IPS-15b (cell line): ENCODE measurements at regions not wholly inside any gene's neighbourhood (a gene's known extent, or its start where the extent isn't known, plus 50 kb on each side); places are given as distances from the start of the nearest gene placed in this dataset.

Source experiments
- H3K27me3 ChIP-seq: one replicate; pipeline ENCODE4 v1.6.1; 2013; ENCODE audit warnings: low read length; ENCODE audit not compliant: control insufficient read depth, insufficient read depth
- H3K36me3 ChIP-seq: one replicate; pipeline ENCODE4 v1.6.1; 2013; ENCODE audit warnings: low read length; ENCODE audit not compliant: control insufficient read depth, insufficient read depth
- H3K4me1 ChIP-seq: one replicate; pipeline ENCODE4 v1.6.1; 2013; ENCODE audit warnings: mild to moderate bottlenecking, low read length; ENCODE audit not compliant: control insufficient read depth, insufficient read depth
- H3K4me3 ChIP-seq: one replicate; pipeline ENCODE4 v1.5.1; 2013; ENCODE audit warnings: low read depth, low read length
- H3K9ac ChIP-seq: one replicate; pipeline ENCODE4 v1.6.1; 2013; ENCODE audit warnings: low read depth, mild to moderate bottlenecking, low read length
- H3K9me3 ChIP-seq: one replicate; pipeline ENCODE4 v1.6.1; 2013; ENCODE audit warnings: mild to moderate bottlenecking, low read length; ENCODE audit not compliant: control insufficient read depth, insufficient read depth

DNA sequence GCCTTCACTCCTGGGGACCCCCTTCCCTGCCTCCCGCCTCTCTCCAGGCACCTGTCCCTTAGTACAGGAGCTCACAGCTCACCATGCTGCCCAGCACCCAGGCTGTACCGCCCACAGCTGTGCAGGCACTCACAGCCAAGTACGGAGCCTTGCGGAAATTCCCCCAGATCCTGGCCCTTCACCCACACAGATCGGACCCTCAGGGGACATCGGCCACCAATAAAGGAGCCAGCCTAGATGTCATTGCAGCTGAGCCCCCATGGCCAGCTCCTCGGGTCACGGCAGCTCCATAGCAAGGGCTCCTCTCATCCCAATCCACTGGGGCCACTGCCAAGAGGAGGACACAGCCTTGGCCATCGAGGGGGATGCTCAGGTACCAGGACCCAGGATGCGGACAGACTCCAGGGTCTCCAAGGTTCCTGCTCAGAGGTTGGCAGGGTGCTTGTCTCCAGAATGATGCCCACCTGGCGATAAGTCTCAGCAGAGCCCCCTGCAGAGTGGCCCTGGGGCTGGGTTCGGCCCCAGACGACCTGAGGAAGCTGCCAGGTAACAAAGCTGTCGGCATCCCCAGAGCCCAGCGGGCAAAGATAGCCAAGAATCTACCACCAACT lies 82.3 kb downstream of the YTHDF1 start:
- Histone ChIP-seq H3K9me3 (no peaks in the 10 kb centered on the region), H3K9ac (no peak overlapping the region), H3K36me3 (no peaks in the 10 kb centered on the region)

DNA sequence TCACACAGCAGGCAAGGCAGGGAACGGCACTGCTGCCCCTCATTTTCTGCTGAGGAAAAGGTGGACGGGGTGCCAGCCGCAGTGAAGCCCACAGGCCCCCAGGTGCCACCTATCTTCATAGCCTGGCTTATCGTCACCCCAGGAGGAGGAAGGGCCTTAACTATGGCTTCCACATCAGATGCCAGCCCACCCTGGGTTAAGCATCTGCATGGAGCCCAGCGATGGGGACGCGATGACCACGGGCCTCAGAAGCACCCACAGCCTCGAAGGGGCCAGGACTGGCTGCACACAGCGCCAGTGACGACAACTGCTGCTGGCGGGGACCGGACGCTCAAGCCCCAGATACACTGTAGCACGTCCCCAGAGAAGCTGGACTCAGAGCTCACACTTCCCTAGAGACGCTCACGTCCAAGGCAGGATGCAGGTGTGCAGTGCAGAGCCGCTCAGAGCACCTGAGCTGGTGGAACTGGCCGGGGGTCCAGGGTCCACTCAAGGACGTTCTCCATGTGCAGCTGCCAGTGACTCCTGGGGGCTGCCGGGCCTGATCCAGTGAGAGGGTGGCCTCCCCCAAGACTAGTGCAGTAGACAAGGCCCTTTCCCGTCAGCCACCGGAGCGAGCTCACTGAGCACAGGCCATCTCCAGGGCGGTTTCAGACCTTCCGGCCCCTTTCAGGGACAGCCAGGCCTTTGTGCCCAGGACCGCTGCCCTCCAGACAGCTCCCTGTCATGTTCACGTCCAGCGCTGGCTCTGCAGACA lies 83.0 kb downstream of the YTHDF1 start:
- Histone ChIP-seq H3K4me3 (no peak overlapping the region), H3K4me1 (no peaks in the 10 kb centered on the region), H3K9me3 (no peaks in the 10 kb centered on the region), H3K9ac (no peak overlapping the region), H3K27me3 (peaks cover 3% of the 10 kb centered on the region), H3K36me3 (no peaks in the 10 kb centered on the region)

More for the DNA sequence above, 82.3 kb downstream of the YTHDF1 start:
- no peak overlapping the region for H3K4me3 ChIP-seq
- H3K27me3 ChIP-seq, result peaks cover 7% of the 10 kb centered on the region
- no peaks in the 10 kb centered on the region for H3K4me1 ChIP-seq

DNA sequence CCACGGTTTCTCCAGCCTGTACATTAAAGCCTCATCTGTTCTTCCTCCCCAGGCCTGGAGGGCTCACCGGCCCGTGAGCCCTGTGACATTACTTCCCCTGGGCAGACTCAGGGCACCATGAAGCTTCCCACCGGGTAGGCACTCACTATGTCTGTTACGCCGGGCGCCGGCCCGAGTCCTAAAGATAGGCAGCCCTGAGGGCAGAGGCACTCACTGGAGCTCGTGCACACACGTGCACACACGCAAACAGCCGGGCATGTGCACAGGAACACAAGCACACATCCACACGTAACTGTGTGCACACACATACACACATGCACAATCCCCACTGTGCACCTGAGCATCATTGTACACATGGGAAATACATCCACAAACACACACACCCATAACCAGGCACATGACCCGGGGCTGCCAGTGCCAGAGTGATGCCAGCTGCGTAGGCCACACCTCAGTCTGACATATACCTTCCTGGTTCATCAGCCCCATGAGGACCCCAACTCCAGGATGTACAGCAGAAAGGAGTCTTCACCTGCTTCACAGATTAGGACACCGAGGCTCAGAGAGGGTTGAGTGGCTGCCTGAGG lies 83.7 kb downstream of the YTHDF1 start:
- Histone ChIP-seq H3K9ac (no peak overlapping the region), H3K4me1 (no peaks in the 10 kb centered on the region), H3K36me3 (no peaks in the 10 kb centered on the region), H3K27me3 (peaks cover 3% of the 10 kb centered on the region), H3K9me3 (no peaks in the 10 kb centered on the region), H3K4me3 (no peak overlapping the region)

DNA sequence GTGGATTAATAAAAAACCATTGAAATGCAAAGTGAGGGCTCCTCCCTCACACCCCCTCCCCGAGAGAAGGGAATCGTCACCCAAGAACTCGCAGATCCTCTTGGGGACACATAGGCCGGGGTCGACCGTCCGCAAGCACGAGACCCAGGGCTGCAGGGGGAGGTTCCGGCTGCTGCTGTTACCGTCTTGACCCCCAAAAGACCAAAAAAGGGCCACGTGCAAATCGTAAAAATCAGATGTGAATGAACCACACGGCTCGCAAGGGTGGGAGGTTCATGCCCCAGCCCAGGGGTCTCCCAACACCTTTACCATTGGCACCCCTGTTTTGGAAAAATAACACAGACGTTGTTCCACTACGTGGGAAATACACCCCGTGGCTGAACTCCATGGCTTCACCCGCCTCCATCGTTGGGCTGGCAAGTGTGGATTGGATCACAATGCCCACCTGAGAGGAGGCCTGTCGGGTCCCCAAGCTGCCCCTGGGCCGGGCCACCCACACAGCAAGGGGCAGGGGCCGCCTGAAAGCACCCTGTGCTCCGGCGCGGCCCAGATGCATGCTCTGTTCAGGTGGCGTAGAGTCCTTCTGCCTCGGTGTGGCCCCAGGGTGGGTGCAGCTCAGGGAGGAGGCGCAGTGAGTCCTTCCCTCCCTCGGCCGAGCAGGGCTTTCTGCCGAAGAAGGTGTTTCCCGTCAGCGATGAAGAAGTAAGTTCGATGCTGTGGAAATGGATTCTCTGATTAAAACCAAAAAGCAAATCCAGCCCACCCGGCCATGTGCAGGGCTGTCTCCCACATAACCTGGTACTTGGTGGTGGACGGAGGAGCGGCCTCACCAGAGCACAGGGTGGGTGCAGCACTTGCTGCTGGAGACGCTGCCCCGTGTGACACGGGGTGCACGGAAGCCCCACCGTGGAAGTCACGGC lies 85.0 kb downstream of the YTHDF1 start:
- Histone ChIP-seq H3K4me3 (peak overlapping the region; percentile 28), H3K9ac (no peak overlapping the region), H3K4me1 (no peaks in the 10 kb centered on the region), H3K27me3 (peaks cover 3% of the 10 kb centered on the region), H3K36me3 (no peaks in the 10 kb centered on the region), H3K9me3 (no peaks in the 10 kb centered on the region)

DNA sequence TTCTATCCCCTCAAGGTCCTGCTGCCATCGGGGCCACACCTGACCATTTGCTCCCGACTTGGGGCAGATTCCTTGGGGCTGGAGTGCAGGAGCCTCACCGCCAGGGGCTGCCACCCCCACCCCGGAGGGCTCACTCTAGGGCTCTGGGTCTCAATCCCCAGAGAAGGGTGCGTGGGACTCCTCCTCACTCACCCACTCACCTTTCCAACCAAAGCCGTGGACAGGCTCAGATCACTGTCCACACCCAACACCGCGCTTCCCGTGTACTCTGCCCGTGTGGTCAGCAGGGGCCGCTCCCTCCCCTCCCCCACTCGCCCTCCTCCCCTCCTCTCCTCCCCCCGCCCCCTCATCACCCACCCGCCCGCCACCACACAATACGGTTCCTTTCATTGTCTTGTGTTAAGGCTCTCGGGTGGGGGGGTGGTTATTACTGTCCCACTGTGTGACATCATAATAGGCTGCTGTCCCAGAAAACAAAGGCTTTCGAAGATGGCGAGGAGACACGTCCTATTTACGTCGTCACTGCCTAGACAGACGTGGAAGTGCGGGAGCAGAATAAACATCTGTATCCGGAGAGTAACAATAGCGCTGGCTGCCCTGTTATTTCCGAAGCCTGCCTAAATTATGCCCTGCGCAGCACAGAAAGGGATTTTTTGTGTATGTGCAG lies 85.8 kb downstream of the YTHDF1 start:
- no peaks in the 10 kb centered on the region for H3K36me3 ChIP-seq
- no peaks in the 10 kb centered on the region for H3K9me3 ChIP-seq
- no peak overlapping the region for H3K9ac ChIP-seq
- peaks cover 3% of the 10 kb centered on the region for H3K27me3 ChIP-seq
- no peaks in the 10 kb centered on the region for H3K4me1 ChIP-seq
- H3K4me3 ChIP-seq, result peak overlapping the region; percentile 28

DNA sequence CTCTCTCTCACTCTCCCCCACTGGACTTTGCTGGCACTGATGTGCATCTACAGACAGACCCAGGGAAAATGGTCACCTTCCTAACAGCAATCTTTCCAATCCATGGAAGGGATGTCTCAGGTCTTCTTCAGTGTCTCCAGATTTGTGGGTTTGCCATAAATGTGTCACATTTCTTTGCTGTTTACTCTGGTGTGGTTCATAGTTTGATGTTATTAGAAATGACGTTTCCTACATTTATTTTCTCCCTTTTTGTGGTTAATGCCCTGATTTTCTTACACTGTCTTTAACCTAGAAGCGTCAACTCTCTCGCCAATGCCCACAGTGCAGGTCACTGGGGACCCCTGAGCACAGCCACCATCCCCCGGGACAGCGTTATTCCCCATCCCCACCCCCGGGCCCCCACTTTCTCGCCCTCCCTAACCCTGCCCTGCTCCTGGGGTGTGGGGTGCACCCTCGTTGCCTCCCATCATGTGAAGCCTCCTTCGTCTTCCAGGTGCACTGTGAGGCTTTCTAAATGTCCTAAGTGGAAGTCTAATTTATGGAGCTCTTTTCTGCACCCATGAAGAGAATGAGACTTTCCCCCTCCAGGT lies 86.5 kb downstream of the YTHDF1 start:
- Histone ChIP-seq H3K27me3 (peaks cover 3% of the 10 kb centered on the region), H3K9me3 (no peaks in the 10 kb centered on the region), H3K36me3 (no peaks in the 10 kb centered on the region), H3K9ac (no peak overlapping the region), H3K4me1 (no peaks in the 10 kb centered on the region), H3K4me3 (no peak overlapping the region)

DNA sequence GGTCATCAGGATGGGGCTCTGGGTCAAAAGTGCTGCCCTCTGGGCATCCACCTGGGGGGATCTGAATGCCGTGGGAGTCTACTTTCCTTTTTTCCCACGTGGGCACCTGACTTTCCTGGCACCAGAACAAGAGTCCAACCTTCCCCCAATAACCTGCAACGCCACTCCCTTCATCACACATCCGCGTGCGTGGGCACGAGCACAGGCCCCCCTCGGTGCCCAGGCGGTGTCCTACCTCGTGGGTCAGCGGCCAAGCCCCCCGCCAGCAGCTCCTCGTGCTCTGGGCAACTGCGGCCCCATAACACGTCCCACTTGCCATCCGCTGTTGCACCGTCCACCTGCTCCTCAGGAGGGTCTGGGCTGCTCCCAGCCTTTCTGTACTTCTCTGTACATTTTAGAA lies 87.0 kb downstream of the YTHDF1 start:
- Histone ChIP-seq H3K36me3 (no peaks in the 10 kb centered on the region), H3K4me3 (no peak overlapping the region), H3K4me1 (no peaks in the 10 kb centered on the region), H3K27me3 (peaks cover 3% of the 10 kb centered on the region), H3K9me3 (no peaks in the 10 kb centered on the region), H3K9ac (no peak overlapping the region)

DNA sequence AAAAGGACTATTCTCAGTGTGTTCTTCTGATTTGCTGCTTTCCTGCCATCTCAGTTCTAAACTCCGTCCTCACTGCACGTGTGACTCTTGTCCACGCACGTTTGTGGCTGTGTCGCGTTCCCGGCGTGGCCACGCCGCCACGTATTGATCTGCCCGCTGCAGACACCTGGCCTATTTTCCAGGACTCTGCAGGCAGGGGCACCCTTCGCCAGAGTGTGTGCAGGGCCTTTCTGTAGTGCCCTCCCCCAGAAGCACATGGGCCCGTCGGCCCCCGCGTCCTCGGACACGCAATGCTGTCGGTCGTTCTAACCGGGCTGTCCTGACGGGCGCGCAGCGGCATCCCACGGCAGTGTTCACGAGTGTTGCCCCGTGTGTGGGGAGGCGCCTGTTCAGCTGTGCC lies 87.6 kb downstream of the YTHDF1 start:
- Histone ChIP-seq H3K4me1 (no peaks in the 10 kb centered on the region), H3K9me3 (no peaks in the 10 kb centered on the region), H3K36me3 (no peaks in the 10 kb centered on the region), H3K4me3 (no peak overlapping the region), H3K27me3 (peaks cover 3% of the 10 kb centered on the region), H3K9ac (no peak overlapping the region)

DNA sequence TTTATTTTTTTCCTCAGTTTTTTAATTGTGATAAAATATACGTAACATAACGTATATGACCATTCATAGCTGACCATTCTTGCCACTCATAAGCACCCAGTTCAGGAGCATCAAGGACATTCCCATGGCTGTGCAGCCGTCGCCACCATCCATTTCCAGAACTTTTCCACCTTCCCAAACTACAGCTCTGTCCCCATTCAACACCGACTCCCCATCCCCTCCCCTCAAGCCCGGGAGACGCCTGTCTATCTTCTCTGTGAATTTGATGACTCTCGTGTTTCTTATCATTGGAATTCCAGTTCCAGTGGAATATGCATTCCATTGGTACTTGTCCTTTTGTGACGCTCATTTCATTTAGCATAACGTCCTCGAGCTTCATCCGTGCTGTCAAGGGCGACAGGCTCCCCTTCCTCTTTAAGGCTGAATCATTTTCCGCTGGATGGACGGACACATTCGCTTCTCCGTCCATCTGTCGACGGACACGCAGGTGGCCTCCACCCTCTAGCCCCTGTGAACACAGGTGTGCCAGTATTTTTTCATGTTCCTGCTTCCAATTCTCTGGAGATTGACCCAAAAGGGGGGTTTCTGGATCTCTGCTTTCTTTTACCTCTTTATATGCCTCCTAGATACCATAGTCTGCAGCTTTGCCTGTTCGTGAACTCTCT lies 88.1 kb downstream of the YTHDF1 start:
- peaks cover 3% of the 10 kb centered on the region for H3K27me3 ChIP-seq
- H3K4me1 ChIP-seq, result no peaks in the 10 kb centered on the region

DNA sequence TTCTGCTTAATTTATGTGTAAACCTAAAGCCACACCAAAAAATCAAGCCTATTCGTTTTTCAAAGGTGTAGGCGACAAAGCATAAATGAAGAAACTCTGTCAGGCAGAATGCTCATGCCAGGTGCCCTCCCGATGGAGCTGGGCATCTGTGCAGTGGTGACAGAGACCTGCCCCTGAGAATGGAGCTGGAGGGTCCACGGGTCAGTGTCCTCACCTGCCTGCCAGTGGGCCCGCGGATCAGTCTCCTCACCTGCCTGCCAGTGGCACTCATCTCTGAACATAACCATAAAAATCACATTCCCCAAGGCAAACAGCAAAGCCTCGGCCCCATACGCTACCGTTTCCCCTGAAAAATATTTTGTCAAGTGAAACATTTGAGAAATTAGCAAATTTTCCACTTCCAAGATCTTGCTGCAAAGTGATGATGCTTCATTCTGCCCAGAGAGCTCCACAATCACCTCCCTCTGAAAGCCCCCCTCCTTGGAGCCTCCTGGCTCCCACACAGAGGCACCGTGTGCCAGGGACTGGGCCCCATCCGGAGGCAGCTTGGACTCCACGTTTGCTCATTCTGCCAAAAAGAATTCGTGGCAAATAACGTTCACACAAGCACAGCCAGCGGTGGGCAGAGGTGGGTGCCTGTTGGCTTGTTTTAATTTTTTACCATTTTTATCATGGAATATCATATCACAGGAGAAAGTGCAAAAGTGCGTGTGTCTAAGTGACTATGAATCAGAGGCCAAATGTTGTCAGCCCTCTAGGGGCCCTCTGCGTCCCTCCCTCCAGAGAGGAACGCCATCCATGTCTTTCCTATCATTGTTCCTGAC lies 88.8 kb downstream of the YTHDF1 start:
- H3K4me3 ChIP-seq, result no peak overlapping the region
- H3K9me3 ChIP-seq, result no peaks in the 10 kb centered on the region
- no peaks in the 10 kb centered on the region for H3K36me3 ChIP-seq
- H3K4me1 ChIP-seq, result no peaks in the 10 kb centered on the region
- no peak overlapping the region for H3K9ac ChIP-seq
- peaks cover 3% of the 10 kb centered on the region for H3K27me3 ChIP-seq

More for the DNA sequence above, 88.1 kb downstream of the YTHDF1 start:
- Histone ChIP-seq H3K9me3 (no peaks in the 10 kb centered on the region), H3K4me3 (no peak overlapping the region), H3K36me3 (no peaks in the 10 kb centered on the region), H3K9ac (no peak overlapping the region)
